Activated gamma-delta T cell treated with Interleukin-2 at 50 U/mL for 16 hours (primary cell): ENCODE measurements at regions not wholly inside any gene's neighbourhood (a gene's known extent, or its start where the extent isn't known, plus 50 kb on each side); places are given as distances from the start of the nearest gene placed in this dataset.

Experiments used
- DNase-seq: peaks from one replicate; pipeline ENCODE4 v3.0.0-alpha.2; 2020

DNA sequence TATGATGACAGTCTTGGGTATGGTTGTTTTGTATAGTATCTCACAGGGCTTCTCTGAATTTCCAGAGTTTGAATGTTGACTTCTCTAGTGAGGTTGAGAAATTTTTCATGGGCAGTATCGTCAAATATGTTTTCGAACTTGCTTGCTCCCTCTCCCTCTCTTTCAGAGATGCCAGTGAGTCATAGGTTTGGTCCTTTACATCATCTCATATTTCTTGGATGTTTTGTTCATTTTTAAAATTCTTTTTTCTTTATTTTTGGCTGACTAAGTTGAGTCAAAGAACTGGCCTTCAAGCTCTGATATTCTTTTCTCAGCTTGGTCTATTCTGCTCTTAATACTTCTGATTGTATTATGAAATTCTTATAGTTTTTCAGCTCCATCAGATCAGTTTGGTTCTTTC lies 282.3 kb upstream of the NECTIN3 start:
- DNase-seq: no peak

DNA sequence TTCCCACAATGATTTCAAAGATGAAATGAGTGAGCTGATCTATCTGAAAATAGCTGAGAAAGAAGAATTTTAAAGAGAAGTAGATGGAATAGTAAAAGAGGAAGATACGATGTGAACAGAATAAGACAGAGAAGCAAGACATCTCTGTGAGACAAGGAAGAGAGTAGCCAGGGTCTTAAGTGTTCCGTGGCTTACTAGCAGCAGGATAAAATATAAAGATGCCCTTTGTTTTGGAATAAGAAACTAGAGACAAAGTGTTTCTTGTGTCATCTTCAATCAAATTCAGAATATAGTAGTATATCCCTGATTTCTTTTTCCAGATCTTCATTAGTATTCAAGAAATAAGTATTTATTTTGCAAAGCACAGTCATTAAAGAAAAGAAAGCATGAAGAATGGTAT lies 281.0 kb upstream of the NECTIN3 start:
- DNase-seq: no peak

DNA sequence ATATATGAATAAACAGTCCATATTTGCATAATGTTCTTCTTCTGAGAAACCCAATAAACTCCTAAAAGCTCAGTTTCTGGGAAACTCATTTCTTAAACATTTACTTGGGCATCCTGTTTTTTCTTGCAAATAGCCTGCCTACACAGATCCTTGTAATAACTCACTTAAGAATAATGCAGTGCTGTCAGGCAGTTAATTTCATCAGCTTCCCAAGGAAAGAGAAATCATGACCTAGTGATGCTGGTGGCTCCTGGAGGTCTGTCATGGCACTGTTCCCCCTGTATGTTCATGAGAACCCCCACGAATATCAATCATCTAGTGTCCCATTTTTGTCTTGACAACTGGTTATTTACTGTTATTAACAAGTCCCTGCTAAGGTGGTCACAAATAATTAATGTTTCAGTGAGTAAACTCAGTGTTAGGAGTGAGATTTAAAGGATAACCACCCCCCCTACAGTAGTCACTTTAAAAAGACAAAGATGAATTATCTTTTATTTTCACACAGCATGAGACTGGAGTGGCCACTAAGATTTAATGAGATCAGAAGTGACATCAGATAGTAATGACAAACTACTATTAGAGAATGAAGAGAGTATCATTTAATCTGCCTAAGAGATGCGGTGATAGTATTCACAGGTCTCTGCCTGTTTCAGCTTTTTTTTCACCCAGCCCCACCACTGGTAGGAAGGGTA lies 279.5 kb upstream of the NECTIN3 start:
- no peak for DNase-seq

DNA sequence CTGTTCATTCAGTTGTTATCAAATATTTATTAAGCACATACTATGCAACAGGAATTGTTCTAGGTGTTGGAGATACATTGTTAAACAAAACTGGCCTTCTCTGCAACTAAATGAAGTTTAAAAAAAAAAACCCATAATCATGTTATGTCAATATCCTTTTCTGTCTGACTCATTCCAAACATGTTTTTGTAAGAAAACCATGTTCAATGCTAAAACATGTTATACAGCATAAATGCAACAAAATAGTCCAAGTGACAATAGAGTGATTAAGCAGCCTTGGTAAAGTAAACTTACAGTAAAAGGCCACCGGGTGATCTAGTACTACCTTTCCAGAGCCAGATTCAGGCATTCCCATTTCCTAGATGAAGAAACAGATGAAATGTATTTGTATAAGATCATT lies 278.0 kb upstream of the NECTIN3 start:
- no peak for DNase-seq

DNA sequence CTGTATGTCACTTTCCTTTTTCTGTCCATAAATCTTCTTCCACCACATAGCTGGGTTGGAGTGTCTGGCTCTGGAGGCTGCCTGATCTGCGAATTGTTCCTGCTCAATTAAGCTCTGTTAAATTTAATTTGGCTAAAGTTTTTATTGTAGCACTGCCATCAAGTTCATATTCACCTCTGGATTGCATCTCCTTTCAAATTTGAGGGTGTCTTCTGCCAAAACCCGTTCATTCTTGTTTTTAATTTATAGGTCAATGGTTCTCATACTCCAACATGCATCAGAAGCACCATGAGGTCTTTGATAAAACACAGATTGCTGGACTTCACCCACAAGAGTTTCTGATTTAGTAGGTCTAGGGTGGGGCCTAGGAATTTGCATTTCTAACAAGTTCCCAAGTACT lies 276.5 kb upstream of the NECTIN3 start:
- DNase-seq: no peak

DNA sequence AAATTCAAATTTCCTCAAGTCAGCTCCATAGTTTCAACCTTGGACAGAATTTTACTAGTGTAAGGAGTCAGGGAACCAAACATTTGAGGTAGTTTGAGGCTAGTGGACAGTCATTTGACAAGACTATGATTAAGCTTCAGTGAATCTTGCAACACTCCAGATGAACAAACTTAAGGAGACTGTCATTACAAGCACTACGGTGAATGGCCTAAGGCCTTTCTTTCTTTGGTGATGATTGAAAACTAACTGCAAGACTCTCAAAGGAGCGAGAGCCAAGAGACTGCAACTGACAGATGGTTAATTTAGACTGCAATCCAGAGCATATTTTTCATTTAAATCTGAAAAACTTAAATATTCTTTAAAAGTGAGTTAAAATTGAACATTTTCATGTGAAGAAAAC lies 272.3 kb upstream of the NECTIN3 start:
- no peak for DNase-seq

DNA sequence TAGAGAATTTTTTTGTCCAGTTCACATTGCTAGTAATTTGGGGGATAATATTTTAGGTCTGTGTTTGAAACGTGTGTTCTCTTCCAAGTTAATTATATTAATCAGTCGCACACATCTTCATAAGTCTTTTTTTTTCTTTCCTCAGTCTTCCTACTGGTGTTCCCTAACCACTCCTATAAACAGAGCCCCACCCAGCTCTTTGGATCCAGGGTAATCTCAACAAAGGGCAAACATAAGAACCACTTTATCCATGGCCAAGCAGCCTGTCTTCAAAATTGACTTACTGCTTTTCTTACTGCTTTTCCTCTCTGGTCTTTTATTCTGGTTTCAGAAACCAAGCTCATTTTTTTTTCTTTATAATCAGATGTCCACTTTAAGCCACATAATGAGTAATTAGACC lies 266.8 kb upstream of the NECTIN3 start:
- DNase-seq: no peak

DNA sequence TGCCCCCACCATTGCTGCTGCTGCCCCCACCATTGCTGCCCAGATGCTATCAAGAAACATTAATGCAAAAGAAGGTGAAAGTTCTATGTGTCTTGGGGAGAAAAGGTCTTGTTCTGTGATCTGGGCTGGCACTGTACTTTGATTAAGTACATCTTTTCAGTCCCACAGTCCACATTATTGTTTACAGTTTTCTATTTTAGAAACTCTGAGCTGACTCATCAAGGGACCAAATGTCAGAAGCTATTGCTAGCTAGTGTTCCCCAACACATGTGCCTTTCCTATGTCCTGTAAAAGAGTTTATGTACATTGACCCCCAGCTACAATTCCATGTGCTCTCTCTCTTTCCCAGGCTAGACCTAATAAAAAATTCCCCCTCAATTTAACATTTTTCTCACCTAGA lies 264.7 kb upstream of the NECTIN3 start:
- DNase-seq: no peak

DNA sequence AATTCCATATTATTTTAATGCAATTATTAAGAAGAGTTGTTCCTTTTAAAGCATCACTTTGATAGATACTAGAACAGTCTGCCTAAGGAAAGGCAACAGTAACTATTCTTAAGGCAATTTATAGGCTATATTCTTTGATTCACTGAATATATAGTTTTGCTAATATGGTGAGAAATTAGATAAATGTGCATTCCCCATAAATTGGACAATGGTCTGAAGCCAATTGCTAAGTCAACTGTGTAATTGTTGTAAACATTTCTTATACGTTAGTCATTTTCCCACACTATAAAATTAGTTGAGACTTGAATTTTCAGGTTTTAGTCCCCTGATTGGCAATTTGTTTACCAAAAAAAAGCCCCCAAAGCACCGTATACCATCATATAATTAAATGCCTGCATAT lies 263.0 kb upstream of the NECTIN3 start:
- DNase-seq: no peak

DNA sequence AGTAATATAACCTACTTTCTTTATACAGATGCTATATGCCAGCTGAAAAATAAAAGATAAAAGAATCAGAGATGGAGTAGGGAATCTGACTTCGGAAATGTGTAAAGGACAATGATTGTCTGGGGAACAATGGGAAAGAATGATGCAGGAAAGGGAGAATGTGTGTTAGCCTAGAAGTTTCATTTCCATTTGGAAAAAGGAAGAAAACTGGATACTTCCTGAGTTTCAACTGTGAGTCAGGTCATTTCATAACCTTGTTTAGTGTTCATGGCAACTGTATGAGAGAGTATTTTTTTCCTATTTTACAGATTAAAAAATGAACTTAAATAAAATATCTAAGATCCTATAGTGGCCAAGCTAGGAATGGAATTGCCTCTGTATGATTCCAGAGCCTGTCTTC lies 261.3 kb upstream of the NECTIN3 start:
- no peak for DNase-seq

DNA sequence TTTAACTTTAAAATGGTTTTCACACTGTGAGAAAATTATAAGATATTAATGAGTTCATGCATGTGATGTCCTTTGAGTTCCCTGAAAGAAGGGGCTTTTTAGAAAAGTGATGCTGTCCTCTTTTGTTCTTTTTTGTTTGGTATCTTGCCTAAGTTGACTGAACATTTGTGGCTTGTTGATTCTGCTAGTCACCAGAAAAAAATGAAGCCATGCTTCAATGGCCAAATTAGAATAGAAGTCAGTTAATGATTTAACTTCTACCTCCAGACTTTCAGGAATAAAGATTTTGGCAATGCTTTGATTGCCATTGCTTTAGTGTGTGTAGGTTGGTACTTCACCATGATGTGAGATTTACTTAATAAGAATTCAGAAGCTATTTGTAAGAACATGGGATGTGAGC lies 260.6 kb upstream of the NECTIN3 start:
- DNase-seq: no peak

DNA sequence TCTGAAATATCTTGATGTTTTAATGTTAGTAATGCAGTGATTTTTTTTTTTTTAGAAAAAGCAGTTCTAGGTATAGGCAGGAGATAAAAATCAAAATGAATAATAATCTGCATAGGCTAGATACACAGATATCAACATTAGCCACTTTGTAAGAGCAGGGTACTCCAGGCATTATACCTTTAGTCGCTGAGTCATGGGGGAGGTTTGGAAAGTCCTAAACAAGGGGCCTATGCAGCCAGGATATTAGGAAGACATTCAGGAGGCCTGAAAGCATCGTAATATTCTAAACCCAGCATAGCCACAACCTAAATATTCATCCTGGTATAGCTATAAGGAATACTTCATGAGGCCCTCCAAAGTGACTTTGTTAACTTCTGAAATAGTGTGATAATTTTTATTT lies 258.1 kb upstream of the NECTIN3 start:
- no peak for DNase-seq

DNA sequence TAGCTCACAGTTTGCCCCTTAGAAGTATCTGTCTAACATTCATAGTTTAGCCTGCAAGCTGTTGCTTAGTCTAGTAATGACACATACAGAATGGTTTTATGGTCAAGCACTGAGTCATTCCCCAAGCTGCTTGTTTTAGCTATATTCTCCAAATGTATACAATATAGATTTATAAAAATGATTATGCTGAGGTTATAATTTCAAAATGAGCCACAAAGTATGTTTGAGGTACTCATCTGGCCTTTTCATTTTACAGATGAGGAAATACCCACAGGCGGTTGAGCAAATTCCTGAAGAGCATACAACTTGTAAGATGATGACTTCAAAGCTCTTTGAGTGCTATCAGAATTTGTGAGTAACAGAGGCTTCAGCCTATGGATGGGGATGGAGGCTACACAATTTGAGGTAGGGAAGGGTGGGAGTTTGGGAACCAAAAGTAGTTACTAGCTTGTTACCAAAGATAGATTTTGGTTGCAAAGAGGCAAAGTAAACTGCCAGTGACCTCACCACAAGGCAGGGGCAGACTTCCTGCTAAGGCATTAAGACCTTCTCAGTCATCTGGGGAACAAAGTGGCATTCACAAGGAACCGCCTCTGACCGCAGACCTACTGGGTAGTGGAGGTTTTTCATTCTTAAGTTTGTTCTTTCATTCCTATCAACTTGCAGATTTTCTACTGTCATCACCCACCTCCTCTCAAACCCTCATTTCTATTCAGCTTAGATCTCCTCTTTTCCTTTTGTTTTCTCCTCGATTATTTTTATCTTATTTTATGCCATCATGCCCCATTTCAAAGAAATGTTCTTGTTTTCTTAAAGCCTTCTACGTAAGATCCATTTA lies 257.2 kb upstream of the NECTIN3 start:
- DNase-seq: peak; percentile 13

DNA sequence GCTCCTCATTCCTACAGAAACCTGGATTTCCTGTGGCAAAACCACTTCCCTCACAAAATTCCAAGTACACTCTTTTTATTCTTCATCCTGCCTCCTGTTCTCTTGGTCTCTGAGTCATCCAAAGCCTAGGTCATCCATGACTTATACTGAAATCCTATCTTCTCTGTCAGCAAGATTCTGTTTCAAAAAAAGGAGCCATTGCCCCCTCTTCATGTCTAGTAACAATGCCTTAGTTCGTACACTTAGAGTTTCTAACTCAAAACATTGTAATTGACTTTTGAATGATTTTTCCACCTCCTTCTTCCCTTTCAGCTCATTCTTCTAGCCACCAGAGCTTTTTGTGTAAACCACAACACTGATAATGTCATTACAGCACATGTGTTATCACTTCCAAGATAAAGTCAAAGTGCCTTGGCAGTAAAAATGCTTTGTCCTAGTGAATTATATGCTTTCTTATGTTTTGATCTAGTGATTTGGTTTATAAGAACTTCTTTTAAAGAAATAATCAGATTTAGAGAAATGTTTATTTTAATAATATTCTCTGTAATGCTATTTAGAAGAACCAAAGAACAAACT lies 256.5 kb upstream of the NECTIN3 start:
- DNase-seq: no peak

DNA sequence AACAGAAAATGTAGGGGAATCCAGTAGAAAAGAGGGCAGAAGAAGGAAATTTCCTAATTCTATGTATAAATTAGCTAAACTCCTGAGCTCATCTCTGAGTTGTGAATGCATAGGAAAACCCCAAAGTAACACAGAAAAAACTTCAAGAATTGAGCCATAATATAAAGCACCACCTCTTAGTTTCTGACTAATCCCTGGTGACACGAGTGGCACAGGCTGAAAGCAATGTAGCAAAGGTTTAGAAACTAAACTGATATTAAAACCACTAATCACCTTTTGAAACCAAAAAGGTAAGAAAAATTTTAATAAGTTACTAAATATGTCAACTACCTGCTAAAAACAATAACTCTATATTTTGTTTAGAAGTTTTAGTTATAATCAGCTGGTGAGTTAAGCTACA lies 255.6 kb upstream of the NECTIN3 start:
- DNase-seq: no peak

DNA sequence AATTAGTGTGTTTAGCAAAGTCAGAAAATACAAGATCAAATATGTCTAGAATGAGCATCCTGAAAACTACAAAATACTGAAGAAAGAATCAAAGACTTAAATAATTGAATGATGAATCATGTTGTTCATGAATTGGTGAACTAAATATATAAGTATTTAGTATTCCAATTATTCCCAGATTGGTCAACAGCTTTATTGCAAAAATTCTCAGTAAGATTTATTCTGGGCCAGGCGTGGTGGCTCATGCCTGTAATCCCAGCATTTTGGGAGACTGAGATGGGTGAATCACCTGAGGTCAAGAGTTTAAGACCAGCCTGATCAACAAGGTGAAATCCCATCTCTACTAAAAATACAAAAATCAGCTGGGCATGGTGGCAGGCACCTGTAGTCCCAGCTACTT lies 250.0 kb upstream of the NECTIN3 start:
- no peak for DNase-seq

DNA sequence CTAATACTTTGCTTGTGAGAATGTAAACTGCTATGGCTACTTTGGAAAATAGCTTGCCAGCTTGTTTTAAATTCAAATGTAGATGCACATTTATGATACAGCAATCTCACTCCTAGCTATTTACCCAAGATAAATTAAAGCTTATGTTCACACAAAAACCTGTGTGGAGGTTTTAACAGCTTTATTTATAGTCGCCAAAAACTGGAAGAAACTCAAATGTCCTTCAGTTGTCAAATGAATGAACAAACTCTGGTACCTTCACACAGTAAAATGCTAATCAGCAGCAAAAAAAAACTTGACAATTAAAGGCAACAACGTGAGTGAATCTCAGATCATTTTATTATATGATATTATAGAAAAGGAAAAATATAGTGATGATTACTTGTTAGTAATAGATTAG lies 248.6 kb upstream of the NECTIN3 start:
- DNase-seq: no peak

DNA sequence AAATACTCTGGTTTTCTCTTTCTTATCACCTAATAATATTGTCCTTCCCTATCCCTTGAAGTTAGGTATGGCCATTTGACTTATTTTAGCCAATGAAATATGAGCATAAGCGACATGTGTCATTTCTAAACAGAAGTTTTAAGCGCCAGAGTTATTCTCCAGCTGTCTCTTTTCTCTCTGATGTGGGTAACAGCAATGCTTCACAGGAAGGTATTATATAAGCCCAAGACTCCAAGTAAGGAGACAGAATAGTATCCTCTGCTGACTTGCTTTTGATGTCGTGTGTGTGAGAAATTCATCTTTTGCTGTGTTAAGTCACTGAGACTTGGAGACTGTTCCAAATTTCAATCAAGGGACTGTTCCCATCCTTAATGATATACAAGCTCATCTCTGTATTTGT lies 224.6 kb upstream of the NECTIN3 start:
- DNase-seq: no peak

DNA sequence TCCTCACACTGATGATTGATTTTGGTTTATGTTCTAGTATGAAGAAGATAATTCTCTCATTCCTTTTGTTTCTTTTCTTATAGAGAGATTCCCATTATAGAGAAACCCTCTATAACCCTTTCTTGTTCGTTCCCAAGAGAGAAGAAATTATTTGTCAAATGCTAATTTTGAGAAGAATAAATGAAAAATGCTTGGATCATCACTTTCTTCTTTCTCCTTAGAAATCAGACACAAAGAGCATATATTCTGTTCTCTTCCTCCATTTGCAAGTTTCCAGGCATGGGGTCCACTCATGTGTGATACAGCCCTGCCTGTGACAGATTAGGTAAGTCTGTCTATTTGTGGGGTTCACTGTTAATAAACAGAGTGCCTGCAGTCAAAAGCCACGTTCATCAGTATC lies 222.6 kb upstream of the NECTIN3 start:
- DNase-seq: no peak

DNA sequence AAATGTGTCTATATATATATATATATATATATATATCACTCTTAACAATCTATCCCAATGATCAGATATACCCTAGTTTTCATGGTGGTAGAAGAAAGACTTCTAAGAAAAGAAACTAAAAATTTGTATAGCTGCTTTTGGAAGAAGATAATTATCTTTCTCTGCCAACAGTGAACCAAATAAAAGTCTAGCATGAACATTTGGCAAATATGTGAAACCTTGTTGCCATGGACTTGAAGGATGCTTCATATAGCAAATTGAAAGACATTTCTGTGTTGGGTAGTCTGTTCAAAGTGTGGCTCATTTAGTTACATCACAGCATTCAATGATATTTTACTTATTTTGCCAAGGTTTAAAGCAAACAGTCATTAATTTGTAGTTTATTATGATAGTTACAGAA lies 219.9 kb upstream of the NECTIN3 start:
- no peak for DNase-seq

DNA sequence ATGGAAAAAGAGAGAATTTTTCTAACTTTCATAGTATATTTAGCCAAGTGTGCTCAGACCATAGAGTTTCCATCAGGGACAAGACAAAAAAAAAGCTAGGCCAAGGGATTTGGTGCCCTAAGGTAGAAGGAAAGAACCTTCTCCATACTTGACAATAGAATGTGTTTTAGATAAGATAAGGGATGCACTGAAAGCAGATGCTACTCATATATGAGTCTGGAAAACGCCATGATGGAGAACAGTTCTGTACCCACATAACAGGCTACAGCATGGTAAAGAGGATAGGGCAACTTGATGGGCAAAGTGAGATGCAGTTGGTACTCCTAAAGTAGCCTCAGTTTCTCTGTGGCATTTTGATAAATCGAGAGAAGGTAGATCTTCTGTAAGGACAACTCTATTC lies 216.4 kb upstream of the NECTIN3 start:
- DNase-seq: no peak

DNA sequence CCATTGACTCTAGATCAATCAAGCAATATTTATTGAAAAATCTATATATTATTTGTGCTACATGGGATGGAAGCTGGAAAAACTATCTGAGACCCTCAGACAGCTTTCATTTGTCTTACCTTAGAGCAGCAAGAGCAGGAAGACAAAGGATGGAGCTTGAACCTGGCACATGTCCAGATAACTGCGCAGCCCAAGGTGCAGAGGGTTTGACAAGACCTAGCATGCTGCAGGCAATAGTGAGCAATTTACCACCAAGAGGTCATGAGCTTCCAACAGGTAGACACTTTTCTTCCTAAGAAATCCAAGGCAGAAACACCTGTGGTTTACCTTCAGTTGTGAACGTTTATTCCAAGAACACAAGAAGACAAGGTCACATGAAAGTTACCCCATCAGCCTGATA lies 214.7 kb upstream of the NECTIN3 start:
- no peak for DNase-seq

DNA sequence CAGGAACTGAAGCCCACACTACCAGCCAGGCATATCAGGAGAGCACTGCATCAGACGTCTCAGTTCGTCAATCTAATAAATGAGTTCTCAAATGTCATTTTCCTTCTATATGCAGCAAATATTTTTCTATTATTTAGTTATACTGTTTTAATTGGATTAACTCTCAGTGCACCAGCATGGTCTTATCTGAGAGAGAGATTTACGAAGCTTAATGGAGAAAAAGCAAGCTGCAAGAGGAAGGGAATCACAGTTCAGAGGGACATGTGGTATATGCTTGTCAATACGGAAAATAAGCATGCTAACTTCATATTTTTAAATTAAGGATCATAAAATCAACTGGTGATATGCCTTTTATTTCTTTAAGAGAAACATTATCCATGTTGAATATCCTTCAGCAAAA lies 213.1 kb upstream of the NECTIN3 start:
- no peak for DNase-seq

DNA sequence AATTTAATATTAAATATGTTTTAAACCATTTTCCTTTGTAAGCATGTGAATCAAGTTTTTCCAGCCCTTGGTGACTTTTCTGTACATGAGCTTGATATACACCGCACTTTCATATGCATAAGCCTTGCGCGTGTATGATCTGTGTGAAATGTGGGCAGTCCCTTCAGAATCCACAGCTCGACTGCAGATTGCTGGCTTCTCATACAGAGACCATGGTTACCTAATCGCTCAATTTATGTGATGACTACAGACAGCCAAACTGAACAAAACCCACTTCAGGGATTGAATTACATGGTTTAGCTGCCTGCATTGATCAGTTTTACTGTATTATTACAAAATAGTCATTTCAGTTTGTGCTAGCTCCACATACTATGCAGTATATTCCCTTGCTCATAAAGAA lies 212.3 kb upstream of the NECTIN3 start:
- DNase-seq: no peak

DNA sequence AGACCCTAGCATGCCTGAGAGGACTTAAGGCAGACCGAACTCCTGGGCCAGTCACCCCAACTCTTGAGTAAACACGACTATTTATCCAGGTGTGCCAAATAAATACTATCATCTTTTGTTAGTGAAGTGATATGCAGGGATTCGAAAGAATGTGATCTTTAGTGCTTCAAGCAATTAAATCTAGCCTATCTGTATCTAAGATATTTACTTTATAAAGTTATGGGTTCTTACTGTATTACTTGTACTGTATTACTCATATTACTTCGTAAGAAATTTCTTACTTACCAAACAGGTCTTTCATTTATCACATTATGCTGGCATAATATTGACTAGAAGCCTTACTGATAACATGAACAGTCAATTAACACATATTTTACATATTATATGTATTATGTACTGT lies 211.6 kb upstream of the NECTIN3 start:
- DNase-seq: no peak
